NCI-H187 treated with DMSO at 0.1 percent for 48 hours (cell line): ENCODE measurements at regions not wholly inside any gene's neighbourhood (a gene's known extent, or its start where the extent isn't known, plus 50 kb on each side); places are given as distances from the start of the nearest gene placed in this dataset.

Experiments
- DNase-seq: peaks from one replicate; lab custom pipeline; 2025; lab: John Stamatoyannopoulos, UW

DNA sequence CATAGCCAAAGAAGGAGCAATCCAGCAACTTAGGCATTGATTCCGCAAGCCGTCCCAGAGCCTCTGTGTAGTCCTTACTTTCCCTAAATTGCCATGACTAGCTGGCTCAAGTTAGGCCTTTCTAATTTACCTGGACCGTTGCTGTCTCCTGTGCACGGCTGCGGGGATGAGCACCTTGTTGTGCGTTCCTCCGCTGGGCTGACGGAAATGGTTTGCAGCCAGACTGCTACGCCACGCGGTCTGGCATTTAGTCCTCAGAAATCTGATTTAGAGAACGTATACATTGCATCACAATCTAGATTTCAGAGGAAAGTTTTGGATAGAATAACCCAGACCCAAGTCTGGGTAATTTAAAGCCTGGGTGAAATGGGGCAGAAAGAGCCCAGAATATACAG is 133.2 kb upstream of the ARHGAP5 start:
- DNase-seq: no peak

DNA sequence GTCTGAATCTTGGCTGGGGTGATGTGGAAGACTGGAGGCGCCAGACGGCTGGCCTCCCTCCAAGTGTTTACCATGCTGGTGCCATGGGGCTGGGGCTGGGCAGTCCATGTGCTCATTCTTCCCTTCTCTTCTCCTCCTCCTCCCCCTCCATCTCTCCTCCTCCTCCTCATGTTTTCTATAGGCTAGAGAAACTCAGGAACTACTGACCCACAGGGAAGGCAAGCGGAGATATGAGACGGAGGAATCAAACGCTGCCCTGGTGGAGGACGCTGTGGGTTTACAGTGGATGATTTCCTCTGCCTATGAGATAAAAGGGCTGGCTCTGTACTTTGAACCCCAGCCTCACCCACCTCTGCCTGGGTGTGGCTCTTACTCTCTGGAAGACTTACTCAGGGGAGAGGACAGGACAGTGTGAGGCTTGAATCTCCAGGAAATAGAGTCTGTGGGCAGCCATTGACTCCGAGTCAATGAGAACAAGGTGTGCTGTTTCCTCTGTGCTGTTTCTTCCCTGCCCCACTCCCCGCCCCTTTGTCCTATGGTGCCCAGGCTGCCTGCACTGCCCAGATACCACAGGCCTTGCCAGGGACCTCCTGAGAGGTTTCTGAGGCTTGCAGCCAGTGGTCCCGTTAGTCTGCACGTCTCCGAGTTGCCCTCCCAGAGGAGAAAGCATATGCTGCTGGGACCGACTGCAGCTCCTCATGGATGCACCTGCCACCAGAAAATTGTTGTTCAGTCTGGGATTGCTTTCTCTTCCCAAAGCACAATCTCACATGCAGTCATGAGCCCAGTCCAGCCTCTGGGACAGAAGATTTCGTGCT is 132.6 kb upstream of the ARHGAP5 start:
- no peak for DNase-seq

DNA sequence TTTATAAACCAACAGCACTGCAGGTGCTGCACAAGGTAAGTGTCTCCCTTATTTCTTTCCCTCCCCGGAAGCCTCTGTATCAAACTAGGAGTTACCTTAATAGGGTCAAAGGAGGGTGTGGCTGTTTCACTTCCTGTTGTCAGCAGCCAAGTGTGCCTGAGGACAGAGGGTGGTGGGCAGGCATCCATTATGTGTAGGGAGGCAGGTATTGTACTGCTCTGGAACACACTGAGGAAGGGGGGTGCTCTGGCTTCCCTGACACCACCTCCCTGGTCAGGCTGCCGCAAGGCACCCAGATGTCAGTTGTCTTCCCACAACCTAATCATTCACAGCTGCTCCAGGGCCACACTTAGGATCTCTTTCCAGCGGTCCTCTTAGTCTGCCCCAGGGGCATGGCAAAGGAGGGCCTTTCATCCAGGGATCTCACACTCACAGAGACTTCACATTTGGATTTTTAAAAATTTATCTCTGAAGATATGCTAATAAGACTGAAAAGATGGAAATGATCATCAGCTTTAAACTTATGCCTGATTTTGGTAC is 132.0 kb upstream of the ARHGAP5 start:
- no peak for DNase-seq

DNA sequence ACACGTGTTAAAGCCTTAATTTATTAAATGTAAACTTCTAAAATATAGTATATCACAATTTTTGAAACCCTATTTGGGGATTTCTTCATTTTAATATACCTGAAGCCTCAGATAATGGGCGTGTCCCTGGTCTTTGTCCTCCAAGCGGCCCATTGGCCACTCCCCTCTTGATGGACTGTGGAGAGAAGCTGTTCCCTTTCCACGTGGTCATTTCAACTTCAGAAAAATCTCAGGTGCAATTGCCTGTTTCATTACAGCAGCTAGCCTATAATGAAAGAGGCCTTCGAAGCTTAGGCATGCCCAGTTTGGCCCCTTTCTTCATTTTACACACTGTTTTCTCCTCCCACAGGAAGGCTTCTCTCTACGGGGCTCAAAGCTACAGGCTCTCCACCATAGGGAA is 131.4 kb upstream of the ARHGAP5 start:
- DNase-seq: no peak

DNA sequence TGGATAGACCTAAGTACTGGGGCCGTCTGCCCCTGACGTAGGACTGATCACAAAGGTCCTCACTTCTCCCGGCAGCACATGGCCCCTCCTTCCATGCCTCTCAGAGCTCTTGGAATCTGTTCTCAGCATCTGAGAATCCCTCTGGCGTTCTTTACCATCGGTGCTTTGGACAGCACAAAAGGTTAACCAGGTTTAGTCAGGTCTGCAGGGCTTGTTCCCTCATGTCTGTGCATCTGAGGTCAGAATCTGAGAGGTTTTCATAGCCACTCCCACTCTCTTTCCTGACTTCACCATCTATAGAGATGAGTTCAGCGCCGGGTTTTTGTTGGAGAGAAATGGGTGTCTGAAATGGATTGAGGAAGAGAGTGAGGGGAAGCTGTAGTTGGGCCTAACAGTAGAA is 130.0 kb upstream of the ARHGAP5 start:
- DNase-seq: no peak

DNA sequence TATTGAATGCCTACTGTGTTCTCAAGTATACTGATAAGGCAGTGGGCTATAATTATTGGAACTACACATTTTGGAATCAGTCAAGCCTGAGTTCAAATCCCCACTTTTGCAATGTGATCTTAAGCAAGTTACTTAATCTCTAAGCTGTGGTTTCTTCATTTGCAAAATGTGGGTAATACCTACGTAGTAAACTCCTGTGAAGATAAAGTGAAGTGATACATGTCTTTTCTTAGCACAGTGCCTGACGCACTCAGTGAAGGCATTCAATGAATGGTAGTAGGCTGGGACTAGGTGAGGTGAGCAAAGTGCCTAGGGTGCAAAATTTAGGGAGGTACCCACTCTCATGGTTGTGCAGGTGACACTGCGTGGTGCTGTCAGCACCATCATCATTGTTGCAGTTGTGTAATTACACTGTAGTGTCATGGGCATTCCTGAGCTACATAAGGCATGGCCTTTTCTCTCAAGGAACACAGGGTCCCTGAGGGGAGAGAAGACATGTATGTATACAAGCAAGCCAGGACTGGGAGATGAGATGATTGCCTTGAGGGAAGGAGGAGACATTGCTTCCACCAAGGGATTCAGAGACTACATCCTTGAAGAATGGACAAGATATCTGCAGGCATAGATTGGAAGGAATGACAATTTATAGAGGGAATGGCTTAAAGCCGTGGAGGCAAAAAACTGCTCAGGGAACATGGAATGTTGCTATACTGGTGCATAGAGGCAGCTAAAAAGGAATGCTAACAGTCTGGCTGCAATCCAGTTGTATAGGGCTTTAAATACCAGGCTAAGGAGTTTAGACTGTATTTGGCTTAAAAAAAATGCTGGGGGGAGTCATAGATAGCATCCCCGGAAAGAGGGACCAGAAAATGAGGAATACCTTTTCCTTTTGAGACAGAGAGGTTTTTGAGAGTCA is 129.2 kb upstream of the ARHGAP5 start:
- no peak for DNase-seq

DNA sequence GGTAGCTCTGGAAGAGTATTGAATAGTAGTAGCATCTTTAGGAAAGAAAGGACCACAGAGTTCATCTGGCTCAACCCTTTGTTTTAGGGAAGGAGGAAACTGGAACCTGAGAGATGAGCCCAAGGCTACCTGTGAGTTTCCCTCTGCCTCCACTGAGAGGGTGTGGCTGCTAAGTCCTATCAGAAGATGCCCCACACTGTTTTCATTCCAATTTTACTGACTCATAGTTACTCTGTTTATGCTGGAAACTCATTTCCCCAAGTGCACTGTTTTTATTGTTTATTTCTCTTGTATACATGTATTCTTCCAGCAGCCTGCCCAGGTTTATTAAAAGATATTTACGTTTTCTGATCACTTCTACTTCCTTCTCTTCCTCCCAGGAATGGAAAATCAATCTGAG is 127.4 kb upstream of the ARHGAP5 start:
- DNase-seq: no peak

DNA sequence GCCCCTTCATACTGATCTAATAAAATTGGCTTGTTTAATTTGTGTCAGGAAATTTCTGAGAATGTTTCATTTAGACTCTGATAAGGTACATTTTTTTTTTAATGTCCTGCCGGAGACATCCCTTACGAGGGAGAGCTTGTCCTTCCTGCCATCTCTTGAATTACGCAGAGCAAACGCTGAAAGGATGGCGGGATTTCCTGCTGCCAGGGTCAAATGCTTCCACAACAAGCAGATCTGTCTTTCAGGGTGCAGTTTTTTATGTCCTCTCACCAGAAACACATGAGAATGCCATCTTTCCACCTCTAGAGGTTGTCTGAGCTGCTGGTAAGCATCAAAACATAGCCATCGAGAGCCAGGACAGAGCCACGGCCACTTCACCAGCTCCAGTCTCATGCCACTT is 126.8 kb upstream of the ARHGAP5 start:
- no peak for DNase-seq

DNA sequence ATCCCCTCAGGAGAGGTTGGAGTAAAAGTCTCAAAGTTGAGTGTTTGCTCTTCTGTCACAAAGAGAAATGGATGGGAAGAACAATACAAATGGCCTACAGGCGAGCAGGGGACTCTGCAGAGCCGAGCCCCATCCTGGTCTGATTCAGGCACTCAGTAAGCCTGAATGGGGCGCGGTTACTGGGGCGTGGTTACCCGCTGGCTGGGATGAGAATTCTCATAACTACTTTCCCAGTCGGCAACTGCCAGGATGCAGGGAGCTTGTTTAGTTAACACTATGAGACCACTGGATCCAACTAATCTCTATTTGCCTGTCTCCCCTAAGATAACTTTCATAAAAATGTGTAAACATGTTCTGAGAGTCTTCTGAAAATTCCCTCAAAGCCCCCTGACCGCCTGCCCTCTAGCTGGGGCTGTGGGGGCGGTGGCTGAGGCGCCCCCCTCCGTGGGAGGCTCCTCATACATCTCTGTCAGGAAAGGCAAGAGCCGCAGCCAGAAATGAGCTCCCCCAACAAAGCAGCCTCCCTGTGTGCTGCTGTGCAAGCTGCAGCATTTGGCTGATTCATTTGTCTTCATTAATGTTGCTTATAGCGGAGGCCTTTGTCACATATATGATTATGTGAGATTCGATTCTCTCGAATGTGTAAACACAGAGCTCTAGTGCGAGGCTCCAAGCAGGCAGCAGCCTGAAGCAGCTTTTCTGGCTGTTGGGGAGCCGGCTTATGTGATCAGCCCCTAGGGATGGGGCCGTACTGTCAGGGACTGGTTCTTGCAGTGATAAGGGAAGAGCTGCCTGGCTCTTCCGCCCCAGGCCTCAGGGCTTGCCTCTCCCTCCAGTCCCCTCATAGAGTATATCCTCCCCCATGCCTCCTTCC is 126.1 kb upstream of the ARHGAP5 start:
- peak; percentile 91 for DNase-seq

DNA sequence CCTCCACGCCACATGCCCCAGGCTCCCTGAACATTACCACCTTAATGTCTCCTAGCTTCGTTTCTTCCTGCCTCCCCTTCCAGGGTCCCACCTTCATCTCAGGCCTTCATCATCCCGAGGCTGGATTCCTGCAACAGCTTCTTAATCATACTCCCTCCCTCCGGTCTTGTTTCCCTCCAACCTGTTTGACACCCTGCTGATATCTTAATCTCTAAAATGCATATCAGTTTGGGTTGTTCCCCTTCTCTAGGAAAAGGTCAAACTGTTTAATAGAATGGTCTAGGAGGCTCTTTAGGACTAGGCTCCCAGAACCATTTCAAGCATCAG is 125.5 kb upstream of the ARHGAP5 start:
- DNase-seq: no peak

DNA sequence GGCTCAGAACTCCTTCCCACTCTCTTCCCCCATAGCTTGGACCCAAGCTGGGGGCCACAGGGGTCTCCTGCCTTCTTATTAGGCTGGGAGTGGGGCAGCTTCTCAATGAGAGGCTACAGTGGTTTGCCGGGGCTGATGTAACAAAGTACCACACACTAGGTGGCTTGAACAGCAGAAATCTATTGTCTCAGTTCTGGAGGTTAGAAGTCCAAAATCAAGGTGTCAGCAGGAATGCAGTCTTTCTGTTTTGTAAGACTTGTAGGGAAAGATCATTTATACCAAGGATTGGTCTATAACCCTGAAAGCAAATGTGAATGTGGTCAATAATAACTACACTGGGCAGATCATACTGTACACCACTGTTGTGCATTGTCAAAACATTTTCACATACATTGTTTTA is 124.5 kb upstream of the ARHGAP5 start:
- DNase-seq: no peak

DNA sequence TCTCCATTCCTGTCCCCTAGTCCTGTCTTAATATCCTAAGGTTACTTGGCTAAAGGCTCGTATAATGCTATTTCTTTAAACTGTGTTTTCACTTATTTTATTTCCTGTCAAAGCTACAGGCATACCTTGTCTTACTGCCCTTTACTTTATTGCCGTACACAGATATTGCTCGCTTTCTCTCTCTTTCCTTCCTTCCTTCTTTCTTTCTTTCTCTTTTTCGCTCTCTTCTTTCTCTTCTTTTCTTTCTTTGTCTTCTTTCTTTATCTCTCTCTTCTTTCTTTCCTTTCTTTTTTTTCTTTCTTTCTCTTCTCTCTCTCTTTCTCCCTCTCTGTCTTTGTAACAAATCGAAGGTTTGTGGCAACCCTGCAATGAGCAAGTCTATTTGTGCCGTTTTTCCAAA is 123.9 kb upstream of the ARHGAP5 start:
- DNase-seq: no peak

DNA sequence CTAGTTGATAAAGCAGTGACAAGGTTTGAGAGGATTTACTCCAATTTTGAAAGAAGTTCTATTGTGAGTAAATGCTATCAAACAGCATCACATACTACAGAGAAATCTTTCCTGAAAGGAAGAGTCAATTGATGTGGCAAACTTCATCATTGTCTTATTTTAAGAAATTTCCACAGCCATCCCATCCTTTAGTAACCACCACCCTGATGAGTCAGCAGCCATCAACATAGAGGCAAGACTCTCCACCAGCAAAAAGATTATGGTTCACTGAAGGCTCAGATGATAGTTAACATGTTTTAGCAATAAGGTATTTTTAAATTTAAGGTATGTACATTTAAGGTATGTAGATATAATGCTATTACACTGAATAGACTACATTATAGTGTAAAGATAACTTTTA is 122.1 kb upstream of the ARHGAP5 start:
- no peak for DNase-seq

DNA sequence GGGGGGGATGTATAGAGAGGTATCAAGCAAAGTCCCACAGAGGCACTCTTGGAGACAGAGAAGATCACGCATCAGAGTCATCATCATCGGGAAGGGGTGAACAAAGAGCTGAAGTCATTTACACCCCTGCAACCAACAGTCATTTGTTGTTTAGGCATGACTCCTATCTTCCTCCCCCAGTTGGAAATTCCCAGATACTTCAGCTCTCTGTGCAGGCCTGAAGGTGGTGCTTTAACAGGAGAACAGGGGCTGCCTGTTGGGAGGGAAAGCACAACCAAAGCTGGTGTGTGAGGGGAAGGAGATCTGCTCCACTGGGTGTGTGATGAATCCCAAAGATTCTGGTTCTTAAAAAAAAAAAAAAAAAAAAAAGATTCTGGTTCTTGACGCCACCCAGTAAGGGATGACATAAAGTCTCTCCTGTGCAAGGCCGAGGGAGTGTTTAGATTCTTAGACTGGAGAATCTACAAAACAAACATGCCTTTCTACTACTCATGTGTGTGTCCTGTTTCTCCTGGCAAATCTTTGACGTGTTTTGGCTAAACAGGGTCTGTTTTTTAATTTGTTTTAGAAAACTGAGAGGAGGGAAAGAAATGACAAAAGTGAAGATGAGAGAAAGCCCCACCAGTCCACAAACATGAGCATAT is 121.0 kb upstream of the ARHGAP5 start:
- DNase-seq: no peak

DNA sequence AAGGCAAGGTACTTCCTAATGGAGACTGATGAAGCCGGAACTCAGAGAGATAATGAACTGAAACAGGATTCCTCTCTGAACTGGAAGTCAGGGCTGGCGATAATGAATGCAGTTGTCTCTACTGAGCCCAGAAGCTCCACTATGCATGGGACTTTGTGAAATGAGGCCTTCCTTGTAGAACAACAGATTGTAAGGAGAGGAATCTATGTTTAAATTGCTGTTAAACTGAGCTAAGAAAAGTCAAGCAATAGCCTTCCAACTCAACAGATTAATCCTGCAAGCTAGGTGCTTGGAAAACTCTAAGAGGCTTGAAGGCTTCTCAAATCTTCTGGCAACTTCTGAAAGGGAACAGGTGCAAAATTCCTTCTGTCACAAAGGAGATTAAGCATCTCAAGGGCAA is 119.5 kb upstream of the ARHGAP5 start:
- DNase-seq: no peak

DNA sequence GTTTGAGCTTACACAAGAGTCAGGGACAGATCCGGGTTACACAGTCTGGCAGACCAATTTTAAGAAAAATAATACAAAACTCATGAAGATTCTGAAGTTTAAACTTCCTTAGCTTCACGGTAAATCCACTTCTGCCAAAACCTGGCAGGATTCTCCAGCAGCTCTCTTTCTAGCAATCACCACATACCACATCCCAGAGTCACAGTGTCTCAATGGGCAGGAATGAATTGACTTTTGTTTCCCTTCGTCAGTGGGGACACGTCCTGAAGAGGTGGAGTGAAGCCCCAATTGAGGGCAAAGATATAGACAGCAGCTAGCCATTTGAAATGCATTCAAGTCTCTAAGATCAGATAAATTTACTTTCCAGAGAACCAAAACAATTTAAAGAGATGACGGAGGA is 117.1 kb upstream of the ARHGAP5 start:
- no peak for DNase-seq

DNA sequence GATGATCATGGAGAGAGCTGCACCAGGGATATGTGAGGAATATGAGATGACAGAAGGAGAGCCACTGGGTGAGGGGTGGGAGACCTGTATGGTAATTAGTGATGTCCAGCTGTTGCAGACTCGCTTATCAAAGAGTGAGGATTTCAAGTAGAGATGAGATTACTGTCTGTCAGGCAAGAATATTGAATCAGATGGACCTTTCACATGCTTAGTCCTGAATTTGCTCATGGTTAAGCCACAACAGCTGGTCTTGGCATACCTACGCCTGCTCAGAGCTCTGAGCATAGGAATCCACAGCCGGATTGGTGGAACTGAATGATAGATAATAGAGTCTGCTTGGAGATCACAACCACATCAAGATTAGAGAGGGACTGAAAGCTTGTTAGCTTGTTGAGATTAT is 115.2 kb upstream of the ARHGAP5 start:
- no peak for DNase-seq

DNA sequence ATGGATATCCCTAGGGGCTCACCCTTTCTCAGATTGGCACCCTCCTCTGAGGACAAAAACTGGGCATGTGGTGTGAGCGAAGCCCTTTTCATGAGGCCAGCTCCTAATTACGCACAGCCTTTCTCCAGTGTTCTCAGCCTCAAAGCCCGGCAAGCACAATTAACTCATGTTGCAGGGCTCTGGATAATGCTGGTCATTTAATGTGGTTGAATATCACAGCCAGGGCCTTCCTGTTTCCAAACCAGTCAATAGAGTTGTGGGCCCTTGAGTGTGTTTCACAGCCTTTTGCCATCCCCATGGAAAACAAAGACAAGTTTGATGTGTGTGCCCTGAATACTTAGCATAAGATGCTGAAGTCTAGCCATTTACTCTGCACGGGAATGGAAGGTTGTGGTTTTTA is 114.2 kb upstream of the ARHGAP5 start:
- no peak for DNase-seq

DNA sequence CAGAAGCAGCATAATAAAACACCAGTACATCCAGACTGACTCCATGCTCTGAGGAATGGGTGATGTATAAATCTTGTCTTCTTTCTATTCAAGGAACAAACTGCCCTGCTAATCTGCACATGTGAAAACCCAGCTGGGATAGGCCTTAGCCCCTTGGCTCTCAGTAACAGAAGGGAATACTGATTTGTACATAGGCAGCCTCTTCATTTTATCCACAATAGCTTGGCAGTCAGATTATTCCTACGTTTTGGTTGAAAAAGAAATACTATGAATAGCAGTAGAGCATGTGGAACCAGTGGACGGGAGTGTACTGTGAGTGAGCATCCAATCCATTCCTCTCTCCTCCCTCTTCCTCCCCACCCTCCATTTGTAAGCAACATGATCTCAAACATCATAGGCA is 113.5 kb upstream of the ARHGAP5 start:
- no peak for DNase-seq

DNA sequence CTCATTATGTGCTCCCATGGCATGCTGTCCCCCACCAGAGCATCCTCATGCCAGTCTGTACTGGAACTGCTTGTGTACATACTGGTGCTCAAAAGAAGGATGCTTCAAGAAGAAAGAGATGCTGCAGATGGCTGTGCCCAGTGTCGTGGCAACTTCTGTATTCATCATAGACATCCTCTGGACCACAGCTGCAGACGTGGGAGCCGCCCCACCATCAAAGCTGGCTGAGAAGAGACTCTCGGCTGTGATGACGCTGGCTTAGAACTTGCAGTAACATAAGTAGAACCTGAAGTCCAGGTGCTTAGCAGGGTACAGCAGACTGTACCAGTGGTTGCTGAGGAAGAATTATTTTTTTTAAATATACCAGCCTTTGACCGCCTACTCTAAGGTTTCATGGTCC is 112.6 kb upstream of the ARHGAP5 start:
- DNase-seq: no peak

DNA sequence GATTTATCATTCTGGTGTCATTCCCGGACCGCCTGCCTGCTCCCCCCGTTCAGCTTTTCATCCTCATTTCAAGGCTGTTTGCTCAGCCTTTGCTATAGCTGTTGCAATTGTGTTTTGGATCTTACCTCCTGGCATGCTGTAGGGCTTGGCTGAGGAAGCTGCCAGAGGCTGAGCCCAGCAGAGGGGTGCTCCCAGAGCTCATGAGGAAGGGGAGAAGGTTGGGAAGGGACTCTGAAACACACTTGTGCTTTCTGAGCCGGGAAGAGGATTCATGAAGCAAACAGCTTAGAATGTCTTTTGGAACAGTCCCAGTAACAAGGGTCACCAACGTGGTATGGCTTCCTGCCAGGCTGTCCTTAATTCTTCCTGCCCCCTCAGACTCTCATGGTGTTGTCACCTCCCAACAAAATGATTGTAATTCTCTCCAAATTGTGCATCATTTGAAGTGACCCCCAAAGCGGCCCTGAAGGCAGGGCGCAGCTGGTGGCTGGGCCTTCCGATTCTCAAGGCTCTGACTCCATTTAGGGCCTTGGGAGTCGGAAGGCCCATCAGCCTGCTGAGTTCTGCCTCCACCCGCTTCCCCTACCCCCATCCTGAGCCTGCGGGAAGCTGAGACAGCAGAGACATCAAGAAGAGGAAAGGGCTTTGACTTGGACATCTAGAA is 111.9 kb upstream of the ARHGAP5 start:
- DNase-seq: no peak
